GM12878 (cell line): ENCODE measurements at regions not wholly inside any gene's neighbourhood (a gene's known extent, or its start where the extent isn't known, plus 50 kb on each side); places are given as distances from the start of the nearest gene placed in this dataset.

Source experiments
- ATF7 ChIP-seq: fragments of 450-650 bp; IDR thresholded peaks from 2 replicates; pipeline ENCODE4 v1.6.1; 2016; ENCODE audit warnings: low read depth, mild to moderate bottlenecking
- BCL11A ChIP-seq: IDR thresholded peaks from 2 replicates; pipeline ENCODE4 v1.6.1; 2011; ENCODE audit warnings: low read depth, low read length
- CHD4 ChIP-seq: fragments of 200-600 bp; sonication (generic); IDR thresholded peaks from 2 replicates; pipeline ENCODE4 v1.6.1; 2016; ENCODE audit warnings: mild to moderate bottlenecking
- CREB1 ChIP-seq: IDR thresholded peaks from 2 replicates; pipeline ENCODE4 v1.6.1; 2012; ENCODE audit warnings: low read depth, mild to moderate bottlenecking, inconsistent platforms
- CTCF ChIP-seq, 3 experiments: IDR thresholded peaks in 2 of 3; conservative IDR thresholded peaks in 1 of 3; 2 replicates each; pipeline ENCODE4 v1.5.1; 2011; ENCODE audit warnings: low read depth in 3 of 3, low read length in 3 of 3, mild to moderate bottlenecking in 3 of 3, control low read depth in 2 of 3, moderate library complexity in 2 of 3, inconsistent platforms in 1 of 3, mixed read lengths in 1 of 3; ENCODE audit not compliant: control insufficient read depth in 2 of 3, insufficient read depth in 1 of 3; ENCODE audit errors: extremely low read depth in 1 of 3
- DPF2 ChIP-seq: fragments of 450-650 bp; IDR thresholded peaks from 2 replicates; pipeline ENCODE4 v1.6.1; 2017; ENCODE audit warnings: mild to moderate bottlenecking
- E2F4 ChIP-seq: IDR thresholded peaks from 2 replicates; pipeline ENCODE4 v1.6.1; 2012; ENCODE audit warnings: low read depth, low read length, improper control_type of control experiment
- FOXK2 ChIP-seq: fragments of 450-650 bp; IDR thresholded peaks from 2 replicates; pipeline ENCODE4 v1.6.1; 2017; ENCODE audit warnings: mild to moderate bottlenecking, moderate library complexity
- FOXM1 ChIP-seq: IDR thresholded peaks from 2 replicates; pipeline ENCODE4 v1.6.1; 2012; ENCODE audit warnings: low read depth, mild to moderate bottlenecking, inconsistent platforms, low read length, moderate library complexity
- GABPA ChIP-seq: IDR thresholded peaks from 2 replicates; pipeline ENCODE4 v1.6.1; 2014; ENCODE audit warnings: antibody characterized with exemption, low read depth, mild to moderate bottlenecking, inconsistent platforms
- KDM1A ChIP-seq: fragments of 200-600 bp; sonication (generic); IDR thresholded peaks from 2 replicates; pipeline ENCODE4 v1.6.1; 2016; ENCODE audit warnings: borderline replicate concordance
- MAX ChIP-seq: IDR thresholded peaks from 2 replicates; pipeline ENCODE4 v1.6.1; 2012; ENCODE audit warnings: low read depth, low read length, improper control_type of control experiment
- NFIC ChIP-seq: IDR thresholded peaks from 2 replicates; pipeline ENCODE4 v1.6.1; 2012; ENCODE audit warnings: low read depth, mild to moderate bottlenecking, inconsistent platforms, low read length, moderate library complexity
- NFXL1 ChIP-seq: fragments of 450-650 bp; IDR thresholded peaks from 2 replicates; pipeline ENCODE4 v1.6.1; 2017; ENCODE audit warnings: antibody characterized with exemption, mild to moderate bottlenecking, borderline replicate concordance
- PAX8 ChIP-seq: fragments of 450-650 bp; IDR thresholded peaks from 2 replicates; pipeline ENCODE4 v1.6.1; 2017; ENCODE audit warnings: mild to moderate bottlenecking, moderate library complexity
- PKNOX1 ChIP-seq: fragments of 450-650 bp; IDR thresholded peaks from 2 replicates; pipeline ENCODE4 v1.6.1; 2016; ENCODE audit warnings: mild to moderate bottlenecking
- RUNX3 ChIP-seq: IDR thresholded peaks from 2 replicates; pipeline ENCODE4 v1.6.1; 2012; ENCODE audit warnings: low read length, inconsistent platforms
- SMAD5 ChIP-seq: IDR thresholded peaks from 2 replicates; pipeline ENCODE4 v1.6.1; 2016; ENCODE audit warnings: antibody characterized with exemption, low read depth
- STAT1 ChIP-seq: fragments of 450-650 bp; conservative IDR thresholded peaks from 2 replicates; pipeline ENCODE4 v1.6.1; 2014; ENCODE audit warnings: antibody characterized with exemption, mild to moderate bottlenecking
- TAF1 ChIP-seq: IDR thresholded peaks from 2 replicates; pipeline ENCODE4 v1.6.1; 2011; ENCODE audit warnings: mild to moderate bottlenecking, low read depth, low read length, borderline replicate concordance
- TBL1XR1 ChIP-seq: IDR thresholded peaks from 2 replicates; pipeline ENCODE4 v1.6.1; 2012; ENCODE audit warnings: low read depth, low read length, improper control_type of control experiment
- ZNF274 ChIP-seq: IDR thresholded peaks from one replicate; pipeline ENCODE4 v1.8.0; 2011; ENCODE audit not compliant: insufficient read length, insufficient read depth
- TF ChIP-seq, protein P1 (sequence below): fragments of 450-650 bp; IDR thresholded peaks from 2 replicates; pipeline ENCODE4 v1.6.1; 2018; ENCODE audit warnings: borderline replicate concordance, mild to moderate bottlenecking; ENCODE audit not compliant: partially characterized antibody
- TF ChIP-seq, protein P2 (sequence below): IDR thresholded peaks from 2 replicates; pipeline ENCODE4 v1.6.1; 2012; ENCODE audit warnings: mild to moderate bottlenecking, low read depth, low read length

DNA sequence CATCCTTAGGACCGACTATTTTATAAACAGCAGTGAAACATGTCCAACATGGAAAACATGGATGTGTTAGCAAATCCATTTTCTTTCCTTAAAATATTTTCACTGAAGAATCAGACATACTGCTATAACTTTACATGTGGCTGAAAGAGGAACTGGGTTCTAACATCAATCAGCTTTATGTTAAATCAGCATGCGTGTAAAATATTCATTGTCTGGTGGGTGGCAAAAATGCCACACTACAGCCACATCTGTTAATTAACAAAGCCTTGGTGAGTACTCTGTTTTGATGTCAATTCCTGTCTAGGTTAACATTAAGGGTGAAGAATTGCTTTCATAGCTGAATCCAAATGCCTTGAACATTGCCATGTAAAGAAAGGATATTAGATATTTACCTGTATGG lies 222.6 kb upstream of the CEP162 start (continued):
- peak; percentile 50; the same call in 1 of the 2 replicates for TF ChIP-seq PKNOX1
- TF ChIP-seq STAT1 = no peak
- TF ChIP-seq, protein P1, sequence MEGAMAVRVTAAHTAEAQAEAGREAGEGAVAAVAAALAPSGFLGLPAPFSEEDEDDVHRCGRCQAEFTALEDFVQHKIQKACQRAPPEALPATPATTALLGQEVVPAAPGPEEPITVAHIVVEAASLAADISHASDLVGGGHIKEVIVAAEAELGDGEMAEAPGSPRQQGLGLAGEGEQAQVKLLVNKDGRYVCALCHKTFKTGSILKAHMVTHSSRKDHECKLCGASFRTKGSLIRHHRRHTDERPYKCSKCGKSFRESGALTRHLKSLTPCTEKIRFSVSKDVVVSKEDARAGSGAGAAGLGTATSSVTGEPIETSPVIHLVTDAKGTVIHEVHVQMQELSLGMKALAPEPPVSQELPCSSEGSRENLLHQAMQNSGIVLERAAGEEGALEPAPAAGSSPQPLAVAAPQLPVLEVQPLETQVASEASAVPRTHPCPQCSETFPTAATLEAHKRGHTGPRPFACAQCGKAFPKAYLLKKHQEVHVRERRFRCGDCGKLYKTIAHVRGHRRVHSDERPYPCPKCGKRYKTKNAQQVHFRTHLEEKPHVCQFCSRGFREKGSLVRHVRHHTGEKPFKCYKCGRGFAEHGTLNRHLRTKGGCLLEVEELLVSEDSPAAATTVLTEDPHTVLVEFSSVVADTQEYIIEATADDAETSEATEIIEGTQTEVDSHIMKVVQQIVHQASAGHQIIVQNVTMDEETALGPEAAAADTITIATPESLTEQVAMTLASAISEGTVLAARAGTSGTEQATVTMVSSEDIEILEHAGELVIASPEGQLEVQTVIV = no peak
- no peak for TF ChIP-seq RUNX3
- no peak for TF ChIP-seq ZNF274
- TF ChIP-seq CTCF (IDR thresholded peaks at IDR 0.05 in 2 of 3, conservative IDR thresholded peaks at IDR 0.05 in 1 of 3; ENCODE audit: control insufficient read depth in 2 of 3, extremely low read depth in 1 of 3, insufficient read depth in 1 of 3, low read depth in 3 of 3, low read length in 3 of 3) = no peak
- TF ChIP-seq NFIC = no peak
- no peak for TF ChIP-seq NFXL1
- no peak for TF ChIP-seq TAF1
- TF ChIP-seq FOXM1 = no peak
- TF ChIP-seq MAX = no peak
- no peak for TF ChIP-seq ATF7
- peak; percentile 80 for TF ChIP-seq DPF2
- no peak for TF ChIP-seq E2F4
- no peak for TF ChIP-seq CREB1
- no peak for TF ChIP-seq BCL11A
- TF ChIP-seq TBL1XR1 = no peak
- no peak for TF ChIP-seq SMAD5
- TF ChIP-seq PAX8 = no peak
- no peak for TF ChIP-seq FOXK2
- TF ChIP-seq CHD4 = no peak
- TF ChIP-seq GABPA = no peak
- TF ChIP-seq, protein P2, sequence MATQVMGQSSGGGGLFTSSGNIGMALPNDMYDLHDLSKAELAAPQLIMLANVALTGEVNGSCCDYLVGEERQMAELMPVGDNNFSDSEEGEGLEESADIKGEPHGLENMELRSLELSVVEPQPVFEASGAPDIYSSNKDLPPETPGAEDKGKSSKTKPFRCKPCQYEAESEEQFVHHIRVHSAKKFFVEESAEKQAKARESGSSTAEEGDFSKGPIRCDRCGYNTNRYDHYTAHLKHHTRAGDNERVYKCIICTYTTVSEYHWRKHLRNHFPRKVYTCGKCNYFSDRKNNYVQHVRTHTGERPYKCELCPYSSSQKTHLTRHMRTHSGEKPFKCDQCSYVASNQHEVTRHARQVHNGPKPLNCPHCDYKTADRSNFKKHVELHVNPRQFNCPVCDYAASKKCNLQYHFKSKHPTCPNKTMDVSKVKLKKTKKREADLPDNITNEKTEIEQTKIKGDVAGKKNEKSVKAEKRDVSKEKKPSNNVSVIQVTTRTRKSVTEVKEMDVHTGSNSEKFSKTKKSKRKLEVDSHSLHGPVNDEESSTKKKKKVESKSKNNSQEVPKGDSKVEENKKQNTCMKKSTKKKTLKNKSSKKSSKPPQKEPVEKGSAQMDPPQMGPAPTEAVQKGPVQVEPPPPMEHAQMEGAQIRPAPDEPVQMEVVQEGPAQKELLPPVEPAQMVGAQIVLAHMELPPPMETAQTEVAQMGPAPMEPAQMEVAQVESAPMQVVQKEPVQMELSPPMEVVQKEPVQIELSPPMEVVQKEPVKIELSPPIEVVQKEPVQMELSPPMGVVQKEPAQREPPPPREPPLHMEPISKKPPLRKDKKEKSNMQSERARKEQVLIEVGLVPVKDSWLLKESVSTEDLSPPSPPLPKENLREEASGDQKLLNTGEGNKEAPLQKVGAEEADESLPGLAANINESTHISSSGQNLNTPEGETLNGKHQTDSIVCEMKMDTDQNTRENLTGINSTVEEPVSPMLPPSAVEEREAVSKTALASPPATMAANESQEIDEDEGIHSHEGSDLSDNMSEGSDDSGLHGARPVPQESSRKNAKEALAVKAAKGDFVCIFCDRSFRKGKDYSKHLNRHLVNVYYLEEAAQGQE = no peak
- TF ChIP-seq KDM1A = no peak
